ENCODE measurements at regions not wholly inside any gene's neighbourhood (a gene's known extent, or its start where the extent isn't known, plus 50 kb on each side); places are given as distances from the start of the nearest gene placed in this dataset.

GRCh38 chr5:30928956-30929355 lies 264.5 kb upstream of the CDH6 start:
- TF ChIP-seq JUNB (IDR thresholded peaks at IDR 0.05; ENCODE audit: unreplicated experiment): no peak
- TF ChIP-seq STAT1 (IDR thresholded peaks at IDR 0.05; ENCODE audit: unreplicated experiment): no peak
- no peak for TF ChIP-seq NANOG (IDR thresholded peaks at IDR 0.05; ENCODE audit: borderline replicate concordance)
- no peak for TF ChIP-seq ZNF462 (CRISPR knock-in tag; IDR thresholded peaks at IDR 0.05)
- no peak for TF ChIP-seq CREB1 (CRISPR knock-in tag; IDR thresholded peaks at IDR 0.05; ENCODE audit: low read depth)
- no peak for TF ChIP-seq ZNF331 (CRISPR knock-in tag; IDR thresholded peaks at IDR 0.05; ENCODE audit: low read depth)
- no peak for TF ChIP-seq REST (IDR thresholded peaks at IDR 0.05; ENCODE audit: unreplicated experiment)
- no peak for TF ChIP-seq POLR2AphosphoS5 (IDR thresholded peaks at IDR 0.05; ENCODE audit: low read depth)
- TF ChIP-seq CTCF (conservative IDR thresholded peaks at IDR 0.05; ENCODE audit: low read depth in 2 of 2): no peak
- no peak for TF ChIP-seq EZH2 (IDR thresholded peaks at IDR 0.05; ENCODE audit: low read depth, unreplicated experiment)
- no peak for TF ChIP-seq EZH2phosphoT487 (IDR thresholded peaks at IDR 0.05; ENCODE audit: unreplicated experiment)
- no peak for TF ChIP-seq ETS1 (IDR thresholded peaks at IDR 0.05)
- no peaks in the 10 kb centered on the region for H3K36me3 ChIP-seq (ENCODE audit: insufficient read depth)
- H3K4me1 ChIP-seq (ENCODE audit: insufficient read depth): peaks cover 10% of the 10 kb centered on the region; the same call in 1 of the 2 replicates
- no peak overlapping the region for H3K27ac ChIP-seq (ENCODE audit: low read depth)
- H2AFZ ChIP-seq: no peak overlapping the region
- H3K27me3 ChIP-seq (ENCODE audit: insufficient read depth): no peaks in the 10 kb centered on the region
- Mint-ChIP-seq H3K27me3 (ENCODE audit: insufficient read depth, low read depth, poor library complexity) (no peaks in the 10 kb centered on the region), H3K27ac (no peak overlapping the region), H3K9me3 (no peaks in the 10 kb centered on the region), H3K36me3 (ENCODE audit: low read depth) (no peaks in the 10 kb centered on the region), H3K4me3 (no peak overlapping the region), H3K4me1 (peaks cover 26% of the 10 kb centered on the region)
- no peak for ATAC-seq
- H4K20me1 ChIP-seq (replicated peaks; ENCODE audit: insufficient read depth): no peaks in the 10 kb centered on the region
- DNase-seq (ENCODE audit: low spot score): no peak
- H3K4me3 ChIP-seq: no peak overlapping the region
- H3F3A ChIP-seq (replicated peaks; ENCODE audit: low read depth): no peaks in the 10 kb centered on the region
- H3K4me2 ChIP-seq: no peak overlapping the region
- H3K79me2 ChIP-seq (replicated peaks; ENCODE audit: insufficient read depth): no peaks in the 10 kb centered on the region
- no peaks in the 10 kb centered on the region for H3K9me2 ChIP-seq (ENCODE audit: insufficient read depth)

Measured in GM23338 (cell line).